Gastroesophageal sphincter (tissue), 3 donors: ENCODE measurements at regions not wholly inside any gene's neighbourhood (a gene's known extent, or its start where the extent isn't known, plus 50 kb on each side); places are given as distances from the start of the nearest gene placed in this dataset.

ENCODE experiments used
- POLR2A ChIP-seq, 2 donors: fragments of 450-650 bp; IDR thresholded peaks; one replicate each; pipeline ENCODE4 v1.6.1; 2017; ENCODE audit warnings: antibody characterized with exemption in 2 of 2, mild to moderate bottlenecking in 2 of 2, moderate library complexity in 1 of 2
- POLR2AphosphoS5 ChIP-seq: sonication (generic); formaldehyde crosslinking; IDR thresholded peaks from one replicate; pipeline ENCODE4 v1.6.1; 2017; ENCODE audit warnings: antibody characterized with exemption
- TF ChIP-seq, protein P1 (sequence below), 4 experiments: fragments of 200-600 bp in 2 of 4; fragments of 450-650 bp in 2 of 4; sonication (generic) in 1 of 4; IDR thresholded peaks; one replicate each; pipeline ENCODE4 v1.5.1; 2017 to 2019; ENCODE audit warnings: antibody characterized with exemption in 4 of 4, mild to moderate bottlenecking in 2 of 4, moderate library complexity in 2 of 4

DNA sequence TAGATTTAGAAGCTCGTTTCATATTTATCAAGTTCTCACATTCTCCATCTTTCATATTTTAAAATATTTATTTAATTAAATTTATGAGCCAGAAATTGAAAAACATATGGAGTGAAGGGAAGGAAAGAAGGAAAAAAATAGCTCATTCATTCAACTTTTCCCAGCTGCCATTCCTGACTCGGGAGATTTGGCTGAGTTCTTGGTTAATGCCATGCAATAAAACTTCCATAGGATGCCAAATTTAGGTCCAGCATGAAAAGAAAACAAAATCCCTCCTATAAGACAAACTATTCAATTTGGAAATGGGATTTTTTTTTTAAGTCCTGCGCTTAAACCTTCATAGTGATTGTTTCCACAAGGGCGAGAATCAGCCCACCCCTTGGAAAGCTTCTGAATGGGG is 426.1 kb upstream of the TNP1 start:
- TF ChIP-seq, protein P1, sequence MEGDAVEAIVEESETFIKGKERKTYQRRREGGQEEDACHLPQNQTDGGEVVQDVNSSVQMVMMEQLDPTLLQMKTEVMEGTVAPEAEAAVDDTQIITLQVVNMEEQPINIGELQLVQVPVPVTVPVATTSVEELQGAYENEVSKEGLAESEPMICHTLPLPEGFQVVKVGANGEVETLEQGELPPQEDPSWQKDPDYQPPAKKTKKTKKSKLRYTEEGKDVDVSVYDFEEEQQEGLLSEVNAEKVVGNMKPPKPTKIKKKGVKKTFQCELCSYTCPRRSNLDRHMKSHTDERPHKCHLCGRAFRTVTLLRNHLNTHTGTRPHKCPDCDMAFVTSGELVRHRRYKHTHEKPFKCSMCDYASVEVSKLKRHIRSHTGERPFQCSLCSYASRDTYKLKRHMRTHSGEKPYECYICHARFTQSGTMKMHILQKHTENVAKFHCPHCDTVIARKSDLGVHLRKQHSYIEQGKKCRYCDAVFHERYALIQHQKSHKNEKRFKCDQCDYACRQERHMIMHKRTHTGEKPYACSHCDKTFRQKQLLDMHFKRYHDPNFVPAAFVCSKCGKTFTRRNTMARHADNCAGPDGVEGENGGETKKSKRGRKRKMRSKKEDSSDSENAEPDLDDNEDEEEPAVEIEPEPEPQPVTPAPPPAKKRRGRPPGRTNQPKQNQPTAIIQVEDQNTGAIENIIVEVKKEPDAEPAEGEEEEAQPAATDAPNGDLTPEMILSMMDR (IDR thresholded peaks at IDR 0.05) = no peak
- TF ChIP-seq POLR2AphosphoS5 = no peak
- no peak for TF ChIP-seq POLR2A (IDR thresholded peaks at IDR 0.05)
